Skin epidermis (tissue), 12 donors: ENCODE measurements at regions not wholly inside any gene's neighbourhood (a gene's known extent, or its start where the extent isn't known, plus 50 kb on each side); places are given as distances from the start of the nearest gene placed in this dataset.
"Not testable (repeated sequence)": the region's sequence is repeated elsewhere in the genome, so short reads cannot be mapped to it uniquely, and the experiment has no call there.

Source experiments
- H3K27ac ChIP-seq, 21 experiments: fragments of 200-600 bp; sonication (generic) in 11 of 21; one replicate each; pipeline ENCODE4 v1.5.0; 2020; ENCODE audit warnings: mild to moderate bottlenecking in 3 of 21, inconsistent platforms in 2 of 21, moderate library complexity in 2 of 21
- H3K4me3 ChIP-seq, 7 experiments: fragments of 200-600 bp; sonication (generic) in 2 of 7; one replicate each; pipeline ENCODE4 v1.5.0; 2020; ENCODE audit warnings: inconsistent platforms in 2 of 7, mild to moderate bottlenecking in 2 of 7, moderate library complexity in 1 of 7

GRCh38 chr4:17260166-17260907 lies 251.6 kb downstream of the QDPR start:
- no peak overlapping the region for H3K27ac ChIP-seq
- H3K4me3 ChIP-seq: no peak overlapping the region

GRCh38 chr4:17258106-17258505 lies 253.8 kb downstream of the QDPR start:
- H3K4me3 ChIP-seq: no peak overlapping the region
- H3K27ac ChIP-seq: no peak overlapping the region

- Histone ChIP-seq H3K27ac (no peak overlapping the region), H3K4me3 (no peak overlapping the region)
These were observed 259.8 kb downstream of the QDPR start for GRCh38 chr4:17252131-17252530.

GRCh38 chr4:17251101-17251500 lies 260.8 kb downstream of the QDPR start:
- Histone ChIP-seq H3K27ac (no peak overlapping the region), H3K4me3 (no peak overlapping the region)

- Histone ChIP-seq H3K4me3 (no peak overlapping the region), H3K27ac (no peak overlapping the region)
These were observed 261.3 kb downstream of the QDPR start for GRCh38 chr4:17250591-17250990.

- Histone ChIP-seq H3K4me3 (no peak overlapping the region), H3K27ac (no peak overlapping the region)
These were observed 265.2 kb downstream of the QDPR start for GRCh38 chr4:17246656-17247055.

- H3K4me3 ChIP-seq: no peak overlapping the region
- no peak overlapping the region for H3K27ac ChIP-seq
These were observed 270.1 kb downstream of the QDPR start for GRCh38 chr4:17241835-17242234.

GRCh38 chr4:17238633-17239032 lies 273.3 kb downstream of the QDPR start:
- no peak overlapping the region for H3K4me3 ChIP-seq
- H3K27ac ChIP-seq: no peak overlapping the region

- Histone ChIP-seq H3K4me3 (no peak overlapping the region), H3K27ac (no peak overlapping the region)
These were observed 275.2 kb downstream of the QDPR start for GRCh38 chr4:17236686-17237085.

GRCh38 chr4:17234678-17235077 lies 277.2 kb downstream of the QDPR start:
- Histone ChIP-seq H3K27ac (no peak overlapping the region), H3K4me3 (no peak overlapping the region)

GRCh38 chr4:17232566-17233253 lies 279.2 kb downstream of the QDPR start:
- Histone ChIP-seq H3K27ac (no peak overlapping the region), H3K4me3 (no peak overlapping the region)

- not testable (repeated sequence) for H3K4me3 ChIP-seq, H3K27ac ChIP-seq
These were observed 279.9 kb downstream of the QDPR start for GRCh38 chr4:17231880-17232475.

GRCh38 chr4:17230727-17231126 lies 281.2 kb downstream of the QDPR start:
- Histone ChIP-seq H3K27ac (no peak overlapping the region), H3K4me3 (no peak overlapping the region)

GRCh38 chr4:17220816-17221215 lies 291.1 kb downstream of the QDPR start:
- no peak overlapping the region for H3K27ac ChIP-seq

GRCh38 chr4:17218786-17219185 lies 293.1 kb downstream of the QDPR start:
- Histone ChIP-seq H3K27ac (no peak overlapping the region), H3K4me3 (no peak overlapping the region)

More at GRCh38 chr4:17220816-17221215, 291.1 kb downstream of the QDPR start:
- no peak overlapping the region for H3K4me3 ChIP-seq

- Histone ChIP-seq H3K27ac (no peak overlapping the region), H3K4me3 (no peak overlapping the region)
These were observed 304.8 kb downstream of the QDPR start for GRCh38 chr4:17206829-17207801.

GRCh38 chr4:17204908-17205307 lies 306.5 kb upstream of the LDB2 start:
- H3K27ac ChIP-seq: no peak overlapping the region
- H3K4me3 ChIP-seq: no peak overlapping the region

- Histone ChIP-seq H3K4me3 (no peak overlapping the region), H3K27ac (no peak overlapping the region)
These were observed 305.4 kb upstream of the LDB2 start for GRCh38 chr4:17203797-17204196.

- Histone ChIP-seq H3K4me3 (no peak overlapping the region), H3K27ac (no peak overlapping the region)
These were observed 298.6 kb upstream of the LDB2 start for GRCh38 chr4:17197070-17197469.
